Right lung (tissue), 2 donors: ENCODE measurements at regions not wholly inside any gene's neighbourhood (a gene's known extent, or its start where the extent isn't known, plus 50 kb on each side); places are given as distances from the start of the nearest gene placed in this dataset.
A peak's percentile ranks its signal among the peaks of the same experiment; 100 is the strongest.
"Not testable (repeated sequence)": the region's sequence is repeated elsewhere in the genome, so short reads cannot be mapped to it uniquely, and the experiment has no call there.

Source experiments
- DNase-seq, 2 donors: peaks; one replicate each; pipeline ENCODE4 v3.0.0-alpha.2; 2013

DNA sequence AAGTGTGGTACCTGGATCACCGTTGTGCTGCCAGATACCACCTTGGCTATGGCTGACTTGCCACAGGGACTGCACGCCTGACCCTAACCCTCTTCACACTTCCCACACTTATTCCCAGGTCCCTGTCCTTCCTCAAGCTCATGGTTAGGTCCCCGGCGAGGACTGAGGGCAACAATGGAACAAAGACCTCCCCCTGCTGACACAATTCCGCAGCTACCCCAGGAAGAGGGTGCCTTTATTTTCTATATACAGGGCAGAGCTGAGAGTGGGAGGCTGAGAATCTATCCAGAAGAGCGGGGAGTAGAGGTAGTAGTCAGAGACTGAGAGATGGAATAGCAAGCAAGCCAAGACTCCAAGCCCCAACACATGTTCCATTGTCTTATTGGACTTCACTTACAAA, 118.1 kb upstream of the SEM1 start:
- no peak for DNase-seq

DNA sequence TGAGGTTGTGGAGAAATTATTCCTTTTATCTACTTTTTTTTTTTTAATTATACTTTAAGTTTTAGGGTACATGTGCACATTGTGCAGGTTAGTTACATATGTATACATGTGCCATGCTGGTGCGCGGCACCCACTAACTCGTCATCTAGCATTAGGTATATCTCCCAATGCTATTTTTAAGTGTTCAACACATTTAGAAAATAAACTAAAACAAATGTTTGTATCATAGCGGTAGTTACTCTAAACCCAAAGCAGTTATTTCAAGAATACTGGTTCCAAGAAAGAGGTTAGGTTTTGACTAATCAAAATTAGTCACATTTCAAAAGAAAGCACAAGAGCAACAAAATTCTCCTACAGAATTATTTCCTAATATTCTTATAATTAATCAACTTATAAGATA, 119.5 kb upstream of the SEM1 start:
- DNase-seq: not testable (repeated sequence)

DNA sequence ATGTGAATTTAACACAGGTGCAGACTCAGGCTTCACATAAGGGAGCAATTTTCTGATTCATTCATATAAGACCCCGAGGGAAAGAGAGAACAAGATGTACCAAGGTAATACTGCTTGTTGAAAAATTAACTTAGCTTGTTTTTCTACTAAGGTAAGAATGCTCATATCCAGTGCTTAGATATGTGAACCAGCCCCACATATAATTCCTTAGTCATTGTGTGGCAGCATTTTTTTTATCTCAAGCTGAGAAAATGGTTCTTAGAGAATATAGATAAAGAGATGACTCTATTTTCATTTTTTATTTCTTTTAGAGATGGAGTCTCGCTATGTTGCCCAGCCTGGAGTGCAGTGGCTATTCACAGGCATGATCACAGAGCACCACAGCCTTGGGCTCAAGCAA, 121.8 kb upstream of the SEM1 start:
- DNase-seq: no peak

DNA sequence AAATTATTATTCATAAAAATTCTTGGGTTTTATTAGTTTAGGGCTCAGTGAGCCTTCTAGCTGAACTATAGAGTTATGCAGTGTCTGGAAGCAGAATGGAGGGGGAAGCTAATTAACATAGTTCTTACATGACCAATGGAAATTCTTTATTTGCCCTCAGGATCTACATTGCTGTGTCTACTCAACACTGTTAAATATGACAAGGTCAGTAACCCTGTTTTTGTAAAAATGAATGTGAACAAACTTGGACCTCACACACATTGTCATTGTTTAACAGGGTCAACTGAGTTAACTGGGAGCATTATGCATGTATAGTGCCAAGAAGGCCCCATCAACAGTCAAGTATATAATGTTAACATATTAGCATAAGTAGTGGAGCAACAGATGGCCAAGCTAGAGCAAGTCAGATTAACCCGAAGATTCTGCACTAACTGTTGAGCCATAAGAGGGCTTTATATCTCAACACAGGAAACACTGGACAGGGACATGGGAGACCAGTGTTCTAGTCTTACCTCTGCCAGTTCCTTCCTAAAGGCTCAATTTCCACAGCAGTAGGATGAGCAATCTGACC, 122.5 kb upstream of the SEM1 start:
- no peak for DNase-seq

DNA sequence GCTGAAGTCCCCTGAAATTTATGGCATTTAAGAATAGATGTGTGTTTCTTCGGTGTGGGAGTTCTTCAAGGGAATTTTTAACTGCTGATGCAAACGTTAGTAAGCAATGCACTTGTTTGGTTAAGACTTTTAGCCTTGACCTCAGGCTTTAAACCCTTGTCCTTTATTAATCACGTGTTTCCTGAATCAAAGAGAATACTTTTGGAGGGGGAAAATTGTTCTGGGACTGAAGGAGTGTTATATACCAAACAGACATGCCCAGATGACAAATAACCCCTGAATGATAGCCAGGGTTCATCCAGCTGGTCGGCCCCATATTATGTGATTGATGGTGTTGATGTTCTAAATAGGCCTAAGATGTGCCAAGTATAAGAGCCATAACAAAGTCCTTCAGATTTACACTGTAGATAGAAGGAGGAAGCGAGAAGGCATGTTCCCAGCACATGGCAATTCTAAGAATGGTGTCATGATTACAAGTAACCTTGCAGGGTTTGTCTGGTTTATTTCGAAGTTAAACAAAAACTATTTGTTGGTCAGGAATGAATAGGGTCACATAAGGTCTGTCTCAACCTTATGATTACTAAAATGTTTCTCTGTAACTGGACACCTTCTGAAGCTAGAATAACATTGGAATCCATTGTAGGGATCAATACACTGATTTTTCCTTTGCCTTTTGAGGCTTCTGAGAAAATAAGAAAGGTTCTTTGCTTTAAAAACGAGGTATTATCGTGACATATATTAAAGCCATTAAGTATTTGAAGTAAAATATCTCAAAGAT, 124.2 kb upstream of the SEM1 start:
- DNase-seq: no peak

DNA sequence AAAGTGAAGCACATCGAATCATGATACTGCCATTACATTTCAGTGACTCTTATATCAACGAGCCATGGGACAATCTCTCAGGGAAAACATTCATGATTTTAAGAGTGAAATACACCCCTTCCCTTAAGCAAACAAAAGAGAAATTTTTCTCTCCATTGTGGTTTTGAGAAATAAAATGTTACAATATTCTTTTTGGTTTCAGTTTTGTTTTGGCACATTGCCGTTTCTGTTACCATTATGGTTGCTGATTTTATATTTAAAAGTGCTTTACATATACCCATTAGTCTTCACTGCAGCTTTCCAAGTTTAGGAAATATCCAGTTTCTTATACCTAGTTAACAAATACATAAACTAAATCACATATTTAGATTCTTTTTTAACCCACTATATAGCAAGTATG, 126.8 kb upstream of the SEM1 start:
- no peak for DNase-seq

DNA sequence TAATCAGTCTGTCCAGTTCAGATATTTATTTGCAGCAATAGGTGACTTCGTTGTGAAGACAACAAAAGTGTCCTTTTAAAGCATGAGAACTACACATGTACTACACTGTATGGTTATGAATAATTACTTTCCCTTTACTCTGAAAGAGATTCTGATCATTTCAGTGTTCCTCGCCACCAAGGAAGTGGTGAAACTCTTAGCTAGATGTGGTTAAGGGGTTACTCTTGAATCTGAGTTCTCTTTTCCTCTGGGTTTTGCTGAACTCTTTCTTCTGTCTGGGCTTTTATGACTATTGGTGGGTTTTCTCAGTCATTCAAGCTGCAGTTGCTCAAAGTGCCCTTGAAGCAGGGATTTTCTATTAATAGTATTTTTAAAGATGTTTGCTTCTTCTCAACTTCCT, 127.9 kb upstream of the SEM1 start:
- no peak for DNase-seq

DNA sequence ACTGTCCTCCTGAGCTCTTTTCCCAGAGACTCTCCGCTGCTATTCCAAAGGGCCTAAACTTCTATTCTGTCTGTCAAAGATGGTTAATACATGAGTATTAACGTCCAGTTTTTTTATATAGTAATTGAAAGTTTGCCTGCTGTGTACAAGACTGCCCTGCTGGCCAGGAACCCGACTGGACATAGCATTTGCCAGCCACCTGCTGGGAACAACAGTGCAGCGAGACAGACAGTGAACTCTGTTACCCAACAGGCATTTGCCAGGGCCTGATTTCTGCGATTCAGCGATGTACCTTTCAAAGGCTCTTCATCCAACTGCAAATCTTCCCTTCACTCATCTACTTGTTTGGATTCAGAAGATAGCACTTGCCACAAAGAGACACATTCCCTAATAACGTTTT, 128.8 kb upstream of the SEM1 start:
- DNase-seq: no peak

DNA sequence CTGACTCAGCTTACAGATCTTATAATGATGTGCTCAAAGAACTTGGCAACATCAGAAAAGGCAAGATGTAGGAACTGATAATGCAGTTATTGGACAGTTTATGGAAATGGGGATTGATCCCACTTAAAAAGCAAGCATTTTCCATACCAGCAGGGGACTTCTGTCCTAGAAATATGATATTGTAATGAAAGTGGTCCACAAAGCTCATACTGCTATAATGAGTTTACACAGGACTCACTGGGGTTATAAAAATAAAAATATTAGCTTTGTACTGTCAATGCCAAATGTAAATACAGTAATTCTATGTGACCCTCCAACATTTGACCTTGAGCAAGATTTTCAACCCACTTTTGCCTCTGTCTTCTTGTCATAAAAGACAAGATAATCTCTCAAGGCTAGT, 145.5 kb upstream of the SEM1 start:
- DNase-seq: no peak

DNA sequence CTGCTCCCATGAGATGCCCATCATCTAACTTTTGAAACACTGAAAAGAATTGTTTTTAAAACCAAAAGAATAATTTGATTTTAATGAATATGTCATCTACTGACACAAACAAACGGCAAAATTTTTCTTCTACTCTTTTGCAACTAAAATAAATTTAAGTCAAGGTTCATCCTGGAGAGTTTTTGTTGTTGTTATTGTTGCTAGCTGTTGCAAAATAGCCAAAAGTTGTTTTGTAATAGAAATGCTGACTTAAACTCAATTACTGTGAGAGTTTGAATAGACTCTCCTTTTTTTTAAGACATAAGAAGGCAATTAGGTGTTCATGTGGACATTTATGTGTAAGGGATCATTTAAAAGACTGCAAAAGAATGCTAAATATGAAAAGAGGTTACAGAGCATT, 146.0 kb upstream of the SEM1 start:
- DNase-seq: no peak

DNA sequence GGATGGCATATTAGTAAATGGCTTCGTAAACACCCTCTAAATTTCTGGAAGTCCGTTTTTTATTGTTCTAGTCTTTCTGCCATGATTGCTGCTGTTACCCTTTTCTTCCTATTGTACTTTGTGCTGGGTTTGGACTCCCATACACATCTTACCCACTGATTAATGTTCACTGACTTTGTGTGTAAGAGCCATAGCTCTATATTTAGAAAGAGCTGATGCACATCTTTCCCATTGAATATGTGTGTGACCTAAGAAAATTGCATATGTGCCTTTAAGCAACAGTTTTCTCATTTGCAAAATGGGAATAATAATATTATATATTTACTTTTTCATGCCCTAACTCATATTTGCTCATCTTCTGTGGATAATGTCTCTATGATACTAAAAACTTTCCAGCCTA, 135.8 kb upstream of the DLX6 start:
- no peak for DNase-seq

DNA sequence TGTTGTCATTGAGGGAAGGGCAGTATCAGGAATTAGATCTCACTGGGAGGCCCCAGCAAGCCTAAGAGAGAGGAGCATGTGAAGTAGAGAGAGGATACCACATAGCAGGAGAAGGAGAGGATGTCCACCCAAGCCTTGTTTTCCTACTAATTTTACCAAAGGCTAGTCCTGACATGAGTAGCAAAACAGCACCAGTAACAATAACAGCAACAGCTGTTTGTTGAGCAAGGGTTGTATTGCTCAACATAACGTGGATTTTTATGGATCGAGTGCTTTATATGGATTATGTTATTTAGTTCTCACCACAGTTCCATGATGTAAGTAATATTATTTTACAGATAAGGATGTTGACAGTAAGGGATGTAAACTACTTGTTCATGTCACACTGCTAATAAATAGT, 135.2 kb upstream of the DLX6 start:
- DNase-seq: peak; percentile 18 to 22

DNA sequence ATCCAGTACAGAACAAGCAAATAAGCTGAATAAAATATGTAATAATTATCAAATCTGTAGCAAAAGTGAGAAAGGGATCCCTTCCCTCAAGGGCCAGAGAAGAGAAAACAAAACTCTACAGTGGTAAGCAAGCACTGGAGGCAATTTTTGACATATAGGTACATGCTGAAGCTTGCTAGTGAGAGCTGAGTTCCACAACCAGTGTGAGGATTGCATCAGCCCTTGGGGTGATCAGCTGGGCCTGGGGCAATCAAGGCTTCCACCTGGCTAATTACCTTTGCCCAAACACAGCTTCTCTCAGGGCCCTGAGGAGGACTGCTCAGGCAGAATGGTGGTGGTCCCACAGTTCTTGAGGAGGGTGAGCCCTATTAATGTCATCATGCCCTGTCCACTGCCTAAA, 134.4 kb upstream of the DLX6 start:
- no peak for DNase-seq

DNA sequence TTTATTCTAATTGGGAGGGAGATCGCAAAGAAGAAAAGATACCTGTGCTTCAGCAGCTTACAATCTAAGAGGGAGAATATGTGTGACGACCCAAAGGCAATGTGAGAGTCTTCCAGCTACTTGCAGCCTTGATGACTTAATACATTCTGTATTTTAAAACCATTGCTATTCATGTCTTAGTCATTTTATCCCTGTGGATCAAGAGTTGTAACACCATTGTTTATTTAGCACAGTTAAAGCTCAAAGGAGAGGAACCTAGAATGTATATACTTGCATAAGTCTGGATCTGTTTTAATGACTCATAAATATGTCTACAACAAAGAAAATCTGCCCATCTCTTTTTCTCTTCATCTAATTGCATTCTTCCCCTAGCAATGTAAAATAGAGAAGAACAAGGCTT, 117.9 kb upstream of the DLX6 start:
- no peak for DNase-seq

DNA sequence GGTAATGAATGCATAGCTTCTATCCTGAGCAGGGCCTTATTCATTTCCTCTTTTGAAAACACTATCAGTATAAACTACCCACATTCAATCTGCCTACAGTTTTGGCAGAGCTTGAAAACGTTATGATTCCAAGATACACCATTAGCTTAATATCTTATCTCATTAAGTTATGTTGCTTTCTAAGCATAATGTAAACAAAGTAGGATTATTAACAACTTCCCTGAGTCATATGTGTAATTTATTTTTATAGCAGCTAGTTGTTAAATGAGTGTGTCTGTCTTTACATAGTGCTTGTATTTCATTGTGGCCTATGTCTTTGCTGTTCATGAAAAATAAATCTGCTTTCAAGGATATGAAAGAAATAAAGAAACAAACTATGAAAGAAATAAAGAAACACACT, 106.2 kb upstream of the DLX6 start:
- DNase-seq: no peak

DNA sequence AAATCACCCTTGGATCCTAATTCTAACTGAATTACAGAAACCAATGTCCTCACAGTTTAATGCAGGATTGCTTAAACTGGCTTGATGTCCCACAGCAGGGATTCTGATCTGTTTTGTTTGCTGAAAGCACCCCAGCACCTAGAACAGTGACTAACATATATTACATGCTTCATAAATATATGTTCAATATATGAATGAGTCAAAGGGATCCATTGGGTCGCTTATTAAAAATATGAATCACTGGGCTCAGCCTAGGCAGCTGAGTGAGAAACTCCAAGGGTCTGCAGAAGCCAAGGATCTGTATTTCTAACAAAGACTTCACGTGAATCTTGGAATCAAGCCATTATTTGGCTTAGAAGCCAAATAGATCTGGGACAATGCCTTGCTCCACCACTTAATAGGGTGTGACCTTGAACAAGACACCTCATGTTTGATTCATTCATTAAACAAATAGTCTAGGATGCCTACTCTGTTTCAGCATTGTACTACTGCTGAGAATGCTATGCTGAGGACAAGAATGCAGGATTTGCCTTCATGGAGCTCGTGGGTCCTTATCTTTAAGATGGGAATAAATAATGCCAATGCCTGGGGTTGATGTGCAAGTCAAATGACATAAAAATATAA, 103.4 kb upstream of the DLX6 start:
- no peak for DNase-seq

DNA sequence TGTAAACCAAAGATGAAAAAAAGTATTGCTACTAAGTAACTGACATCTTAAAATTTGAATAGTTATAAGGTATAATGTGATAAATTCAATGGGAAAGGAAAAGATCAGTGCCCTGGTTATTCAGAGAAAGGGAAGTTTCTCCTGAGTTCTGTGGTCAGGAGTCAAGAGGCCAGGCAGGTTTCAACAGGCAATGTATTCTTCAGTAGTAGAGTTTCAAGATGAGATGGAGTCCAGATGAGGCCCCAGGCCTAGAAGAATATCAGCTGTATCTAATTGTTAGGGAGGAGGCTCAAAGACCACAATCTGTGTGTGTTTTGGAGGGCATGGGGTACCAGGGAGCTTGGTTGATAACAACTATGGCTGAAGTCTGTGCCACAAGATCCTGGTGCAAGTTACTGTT, 101.4 kb upstream of the DLX6 start:
- no peak for DNase-seq

DNA sequence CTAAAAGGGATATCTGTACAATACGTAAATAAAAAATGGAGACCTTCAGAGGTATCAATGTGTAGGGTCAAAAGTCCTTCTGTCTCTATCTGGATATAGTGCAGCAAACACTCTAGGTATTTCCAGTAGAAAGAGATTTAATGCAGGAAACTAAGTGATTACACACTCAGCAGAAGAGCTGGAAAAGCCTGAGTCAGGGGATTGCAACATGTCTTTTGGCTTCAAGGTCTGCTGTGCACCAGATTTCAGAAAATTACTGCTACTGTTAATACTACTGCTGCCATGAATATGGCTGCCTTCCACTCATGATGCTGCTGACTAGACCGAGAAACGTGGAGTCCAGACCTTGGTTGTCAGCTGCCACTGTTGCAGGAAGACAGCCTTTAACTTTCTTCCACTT, 94.9 kb upstream of the DLX6 start:
- no peak for DNase-seq

DNA sequence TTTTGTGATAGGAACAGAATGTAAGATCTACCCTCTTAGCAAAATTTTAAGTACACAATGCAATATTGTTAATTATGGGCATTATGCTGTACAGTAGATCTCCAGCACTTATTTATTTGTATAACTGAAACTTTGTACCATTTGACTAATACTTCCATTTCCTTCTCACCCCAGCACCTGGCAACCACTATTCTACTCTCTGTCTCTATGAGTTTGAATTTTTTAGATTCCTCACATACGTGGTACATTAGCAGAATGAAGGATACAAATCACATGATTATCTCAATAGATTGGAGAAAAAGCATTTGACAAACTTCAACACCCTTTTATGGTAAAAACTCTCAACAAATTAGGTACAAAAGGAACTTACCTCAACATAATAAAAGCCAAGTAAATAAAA, 90.3 kb upstream of the DLX6 start:
- no peak for DNase-seq

DNA sequence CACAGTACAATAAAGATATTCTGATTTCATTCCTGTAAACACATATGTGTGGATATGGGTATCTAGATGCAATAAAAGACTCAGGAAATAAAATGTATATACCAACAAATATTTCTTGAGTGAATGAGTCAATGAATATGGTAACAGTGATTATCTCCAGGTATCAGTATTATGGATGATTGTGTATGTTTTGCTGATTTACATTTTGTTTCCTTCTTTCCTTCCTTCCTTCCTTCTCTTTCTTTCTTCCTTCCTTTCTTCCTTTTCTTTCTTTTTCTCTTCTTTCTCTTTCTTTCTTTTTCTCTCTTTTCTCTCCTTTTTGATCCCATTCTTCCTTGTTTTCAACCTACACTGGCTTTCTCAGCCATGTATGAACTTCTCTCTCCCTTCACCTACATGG, 85.3 kb upstream of the DLX6 start:
- DNase-seq: no peak

DNA sequence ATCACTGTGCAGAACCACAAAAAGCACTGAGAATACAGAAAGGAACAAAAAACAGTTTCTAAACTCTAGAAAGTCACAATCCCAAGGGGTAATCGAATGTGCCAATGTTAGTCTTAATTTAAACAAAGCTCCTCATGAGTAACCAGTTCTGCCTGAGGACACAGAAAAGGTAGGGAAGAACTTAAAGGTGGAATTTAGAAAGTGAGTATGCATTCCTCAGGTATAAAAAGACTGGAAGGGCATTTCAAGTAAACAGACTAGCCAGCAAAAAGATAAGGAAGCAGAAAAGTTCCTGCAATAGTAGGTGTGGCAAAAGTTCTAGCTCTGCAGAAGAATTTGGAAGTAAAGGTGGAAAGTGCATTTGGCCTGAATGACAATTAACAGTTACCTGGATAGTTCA, 84.6 kb upstream of the DLX6 start:
- no peak for DNase-seq

DNA sequence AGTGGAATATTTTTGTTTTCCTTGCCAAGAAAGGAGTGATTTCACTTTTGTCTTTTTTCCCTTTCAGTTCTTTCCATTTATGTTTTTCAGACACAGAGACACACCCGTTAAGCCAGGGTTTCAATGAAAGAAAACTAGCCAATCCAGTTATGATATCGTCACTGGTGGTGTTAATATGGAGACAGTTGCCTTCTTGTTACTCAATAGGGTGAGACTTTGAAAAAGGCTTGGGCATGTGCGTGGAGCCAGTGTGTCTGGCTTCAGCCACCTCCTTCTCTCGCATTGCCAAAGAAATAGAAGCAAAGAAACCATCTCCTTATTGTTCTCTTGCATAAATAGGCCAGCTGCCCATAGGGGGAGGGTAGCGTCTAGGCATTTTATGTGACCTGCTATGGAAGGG, 84.1 kb upstream of the DLX6 start:
- no peak for DNase-seq

DNA sequence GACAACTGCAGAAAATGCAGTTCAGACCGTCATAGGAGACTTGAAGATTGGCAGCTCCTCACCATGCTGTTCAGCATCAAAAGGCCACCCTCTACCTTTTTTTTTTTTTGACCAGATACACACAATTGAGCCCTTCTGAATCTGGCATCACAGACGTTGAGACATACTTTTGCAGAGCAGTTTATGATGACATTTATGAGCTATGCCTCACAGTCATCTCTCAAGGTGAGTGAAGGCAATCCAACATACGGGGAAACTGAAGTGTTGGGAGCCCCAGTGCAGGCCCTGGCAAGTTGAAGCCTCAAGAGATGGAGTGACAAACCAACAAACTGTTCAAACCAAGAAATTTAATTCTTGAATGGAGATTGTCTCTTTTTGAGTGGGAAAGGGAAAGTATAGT, 83.6 kb upstream of the DLX6 start:
- no peak for DNase-seq

DNA sequence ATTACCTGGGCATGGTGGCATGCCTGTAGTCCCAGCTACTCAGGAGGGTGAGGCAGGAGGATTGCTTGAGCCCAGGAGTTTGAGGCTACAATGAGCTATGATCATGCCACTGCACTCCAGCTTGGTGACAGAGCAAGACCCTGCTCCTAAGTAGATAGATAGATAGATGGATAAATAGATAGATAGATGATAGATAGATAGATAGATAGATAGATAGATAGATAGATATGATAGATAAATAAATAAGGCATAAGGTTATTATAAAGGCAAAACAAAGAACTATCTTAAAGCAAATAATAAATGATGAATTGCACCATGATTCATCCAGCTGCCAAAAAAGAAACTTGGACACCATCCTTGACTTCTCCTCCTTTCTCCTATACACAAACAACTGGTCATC, 82.0 kb upstream of the DLX6 start:
- DNase-seq: not testable (repeated sequence)
